ENCODE measurements at regions not wholly inside any gene's neighbourhood (a gene's known extent, or its start where the extent isn't known, plus 50 kb on each side); places are given as distances from the start of the nearest gene placed in this dataset.

DNA sequence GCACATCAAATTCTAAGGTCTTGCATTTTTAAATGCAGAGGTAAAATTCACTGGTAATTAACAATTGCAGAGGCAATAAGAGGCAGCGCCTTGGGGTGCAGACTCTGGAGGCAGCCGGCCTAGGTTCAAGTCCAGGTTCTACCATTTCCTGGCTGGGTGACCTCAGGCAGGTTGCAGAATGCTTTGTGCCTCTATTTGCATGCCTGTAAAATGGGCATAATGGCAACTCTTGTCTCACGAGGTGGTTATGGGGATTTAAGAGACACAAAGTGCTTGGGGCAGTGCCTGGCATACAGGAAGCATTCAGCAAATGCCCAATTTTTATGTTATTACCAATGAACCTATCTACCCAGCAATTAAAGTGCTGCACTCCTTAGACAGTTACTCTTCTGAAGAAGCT lies 180.0 kb upstream of the LHX5 start:
- no peak for DNase-seq

DNA sequence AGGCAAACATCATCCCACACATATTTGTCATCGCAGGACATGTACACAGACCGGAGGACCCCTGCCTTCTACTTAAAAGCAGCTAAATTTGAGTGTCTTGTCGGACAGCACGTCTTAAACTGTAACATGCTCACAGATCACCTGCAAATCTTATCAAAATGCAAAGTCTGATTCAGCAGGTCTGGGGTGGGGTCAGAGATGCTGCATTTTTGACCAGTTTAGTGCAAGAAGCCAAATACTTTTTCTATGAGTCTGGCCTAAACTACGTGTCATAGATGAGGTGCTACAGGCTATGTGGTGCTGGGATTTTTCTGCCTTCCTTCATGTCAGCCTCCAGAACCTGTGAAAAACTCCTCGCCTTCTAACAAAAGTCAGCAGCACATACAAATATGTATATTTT lies 178.8 kb upstream of the LHX5 start:
- DNase-seq: no peak

DNA sequence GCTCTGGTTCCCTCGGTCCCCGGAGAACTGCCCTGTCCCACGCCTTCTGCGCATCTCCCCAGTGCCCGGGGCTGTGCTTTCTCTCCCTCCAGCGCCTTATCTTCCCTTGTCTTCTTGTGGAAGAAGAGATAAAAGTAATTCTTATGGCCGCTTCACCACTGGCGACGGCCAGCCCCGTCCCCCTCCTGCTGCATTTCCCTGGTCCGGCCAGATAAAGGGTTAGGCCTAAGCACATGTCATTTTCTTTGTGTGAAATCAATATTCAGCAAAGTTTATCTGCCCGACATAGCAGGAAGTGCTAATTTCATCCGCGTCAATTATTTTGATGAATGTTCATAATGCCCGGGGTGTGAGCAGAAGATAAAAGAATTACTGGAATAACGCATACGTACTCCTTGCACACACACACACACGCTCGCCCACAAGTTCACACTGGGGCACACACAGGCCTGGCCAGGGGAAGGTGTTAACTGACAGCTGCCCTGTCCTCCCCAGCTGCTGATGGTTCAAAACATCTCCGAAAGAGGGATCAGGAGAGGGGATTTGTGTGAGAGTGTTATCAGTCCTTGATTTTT lies 177.7 kb upstream of the LHX5 start:
- no peak for DNase-seq

DNA sequence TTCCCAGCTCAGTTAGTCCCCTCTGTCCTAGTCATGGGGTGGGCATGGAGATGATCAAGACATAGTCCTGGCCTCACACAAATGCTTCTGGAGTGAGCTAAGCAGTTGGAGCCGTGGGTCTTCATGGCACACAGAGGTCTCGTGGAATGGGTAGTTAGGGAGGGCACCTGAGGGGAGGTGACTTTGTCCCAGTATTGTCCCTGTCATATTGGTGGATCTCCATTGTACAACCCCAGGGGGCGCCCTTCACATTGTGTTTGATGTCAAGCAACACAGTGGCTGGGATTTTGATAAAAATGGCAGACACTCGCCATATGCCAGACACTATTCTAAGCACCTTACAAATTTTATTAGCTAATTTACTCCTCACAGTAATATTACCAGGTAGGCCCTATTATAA lies 175.4 kb upstream of the LHX5 start:
- DNase-seq: no peak

DNA sequence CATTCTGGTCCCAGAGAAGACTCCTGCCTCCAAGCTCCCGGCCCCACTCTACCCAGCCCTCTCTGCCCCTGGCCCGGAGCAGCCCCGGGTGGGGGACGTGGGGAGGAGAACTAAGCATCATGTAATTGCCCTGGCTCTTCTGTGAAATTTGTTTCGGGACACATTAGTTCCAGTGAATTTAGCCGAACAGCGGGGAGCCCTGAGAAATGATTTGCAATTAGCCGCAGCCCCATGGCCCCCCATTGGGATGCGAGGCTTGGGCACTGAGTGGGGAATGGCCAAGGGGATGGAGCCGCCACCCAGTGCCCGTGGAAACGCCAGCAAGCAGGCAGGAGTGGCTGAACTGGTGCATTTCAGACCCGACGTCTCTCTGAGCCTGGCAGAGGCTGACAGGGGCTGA lies 173.9 kb upstream of the LHX5 start:
- no peak for DNase-seq

DNA sequence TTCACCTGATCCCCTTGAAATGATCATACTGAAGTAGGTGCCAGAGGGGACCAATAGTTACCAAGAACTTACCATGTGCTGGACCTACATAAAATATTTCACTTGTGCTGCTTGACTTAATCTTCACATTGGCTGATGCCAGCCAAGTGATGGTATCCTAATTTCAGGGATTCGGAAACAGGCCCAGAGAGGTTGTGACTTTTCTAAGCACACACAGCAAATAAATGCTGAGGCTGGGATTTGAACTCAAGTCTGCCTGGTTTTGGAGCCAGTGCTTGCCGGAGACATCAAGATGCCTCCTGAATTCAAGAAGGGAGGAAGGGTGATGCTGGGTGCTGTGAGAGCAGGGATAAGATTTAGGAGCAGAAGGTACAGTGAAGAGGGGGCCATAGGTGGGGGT lies 173.5 kb upstream of the LHX5 start:
- no peak for DNase-seq

DNA sequence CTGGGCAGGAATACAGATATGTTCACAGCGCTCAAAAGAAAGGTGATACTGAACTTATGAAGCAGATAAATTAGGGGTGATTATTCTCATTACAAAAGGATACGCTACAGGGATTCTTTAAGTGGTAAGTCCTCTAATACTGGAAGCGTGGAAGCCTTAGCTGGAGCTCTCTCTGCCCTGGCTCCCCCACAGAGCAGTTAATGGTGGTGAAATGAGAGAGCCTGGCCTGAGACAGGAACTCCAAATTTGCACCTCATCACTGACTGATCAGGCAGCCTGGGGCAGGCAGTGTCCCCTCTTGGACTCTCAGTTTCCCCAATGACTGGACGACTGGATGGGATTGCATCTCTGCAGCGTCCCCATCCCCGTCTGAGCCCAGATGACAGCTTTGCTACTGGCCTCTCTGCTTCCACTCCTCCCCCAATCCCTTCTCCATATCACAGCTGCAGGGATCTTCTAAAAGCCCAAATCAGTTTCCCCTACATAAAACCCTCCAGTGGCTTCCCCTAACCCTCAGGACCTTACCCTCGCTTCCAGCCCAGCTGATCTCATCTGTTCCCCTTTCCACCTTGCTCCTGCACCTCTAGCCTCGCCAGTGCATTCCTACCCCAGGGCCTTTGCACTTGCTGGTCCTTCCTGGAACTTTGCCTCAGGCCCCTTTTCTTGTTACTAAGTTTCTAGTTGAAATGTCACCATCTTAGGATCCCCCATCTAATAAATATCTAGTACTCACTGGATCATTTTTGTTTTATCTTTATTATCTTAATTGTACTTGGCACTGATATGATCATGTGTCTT lies 171.7 kb upstream of the LHX5 start:
- DNase-seq: no peak

DNA sequence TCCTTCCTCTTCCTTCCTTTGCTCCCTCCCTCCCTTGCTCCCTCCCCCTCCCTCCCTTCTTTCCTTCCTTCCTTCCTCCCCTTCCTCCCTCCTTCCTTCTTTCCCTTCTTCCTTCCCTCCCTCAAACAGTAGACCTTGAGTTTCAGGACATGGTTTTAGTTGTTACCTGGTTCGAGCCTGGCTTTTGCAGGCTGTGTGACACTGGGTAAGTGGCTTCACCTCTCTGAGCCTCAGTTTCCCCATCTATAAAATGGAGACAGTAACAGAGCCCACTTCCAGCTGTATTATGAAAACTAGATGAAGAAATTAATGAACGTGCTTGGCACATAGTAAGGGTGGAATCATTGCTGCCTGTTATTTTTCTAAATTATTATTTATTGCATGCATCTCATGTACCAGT lies 171.0 kb upstream of the LHX5 start:
- DNase-seq: no peak

DNA sequence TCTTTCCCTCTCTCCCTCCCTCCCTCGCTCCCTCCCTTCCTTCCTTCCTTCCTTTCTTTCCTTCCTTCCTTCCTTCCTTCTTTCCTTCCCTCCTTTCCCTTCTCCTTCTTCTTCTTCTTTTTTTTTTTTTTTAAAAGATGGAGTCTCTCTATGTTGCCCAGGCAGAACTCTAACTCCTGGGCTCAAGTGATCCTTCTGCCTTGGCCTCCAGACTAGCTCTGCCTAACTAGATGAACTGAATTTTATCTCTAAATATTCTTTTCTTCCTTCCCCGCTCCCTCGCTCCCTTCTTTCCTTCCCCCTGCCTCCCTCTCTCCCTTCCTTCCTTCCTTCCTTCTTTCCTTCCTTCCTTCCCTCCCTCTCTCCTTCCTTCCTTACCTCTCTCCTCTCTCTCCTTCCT lies 170.5 kb upstream of the LHX5 start:
- no peak for DNase-seq

DNA sequence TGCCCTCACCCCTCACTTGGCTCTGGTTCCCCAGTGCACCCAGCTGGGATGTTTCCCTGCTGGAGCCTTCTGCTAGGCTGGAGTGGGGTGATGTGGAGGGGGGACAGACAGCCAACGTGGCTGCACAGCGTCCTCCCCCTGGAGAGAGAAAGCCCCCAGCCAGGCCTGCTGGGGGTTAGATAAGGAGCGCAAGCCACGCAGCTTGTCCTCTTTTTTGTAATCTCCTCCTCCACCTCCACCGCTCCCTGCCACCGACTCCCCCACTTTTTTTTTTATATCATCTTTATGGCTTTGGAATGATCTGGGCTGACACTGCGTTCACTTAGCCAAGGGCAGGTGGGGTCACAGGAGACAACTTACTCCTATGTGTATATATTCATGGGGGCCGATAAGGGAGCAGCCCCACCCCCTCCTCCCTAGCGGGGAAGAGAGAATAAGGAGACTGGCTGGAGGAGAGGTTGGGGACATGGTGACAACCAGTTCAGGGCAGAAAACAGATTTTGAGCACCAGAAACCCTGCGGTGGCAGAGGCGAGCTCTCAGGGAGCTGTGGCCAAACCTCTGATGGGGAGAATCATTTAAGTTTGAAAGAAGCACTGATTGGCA lies 169.9 kb upstream of the LHX5 start:
- DNase-seq: no peak

DNA sequence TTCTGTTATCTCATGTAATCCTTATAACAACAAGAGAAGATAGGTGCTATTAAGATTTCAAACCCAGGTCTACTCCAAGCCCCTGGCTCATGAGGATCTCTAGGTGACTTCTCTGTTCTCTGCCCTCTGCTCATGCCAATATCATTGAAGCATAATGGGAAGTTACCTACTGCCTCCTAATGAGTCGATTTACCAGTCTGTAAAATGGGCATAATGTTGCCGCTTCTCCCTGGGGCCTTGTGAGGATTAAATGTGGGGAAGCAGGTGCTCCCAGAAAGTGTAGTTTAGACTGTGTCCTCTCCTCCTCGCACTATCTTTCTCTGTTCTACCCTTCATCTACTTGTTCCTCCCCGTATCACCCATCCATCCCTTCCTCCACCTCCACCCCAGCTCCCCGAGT lies 169.2 kb upstream of the LHX5 start:
- no peak for DNase-seq

DNA sequence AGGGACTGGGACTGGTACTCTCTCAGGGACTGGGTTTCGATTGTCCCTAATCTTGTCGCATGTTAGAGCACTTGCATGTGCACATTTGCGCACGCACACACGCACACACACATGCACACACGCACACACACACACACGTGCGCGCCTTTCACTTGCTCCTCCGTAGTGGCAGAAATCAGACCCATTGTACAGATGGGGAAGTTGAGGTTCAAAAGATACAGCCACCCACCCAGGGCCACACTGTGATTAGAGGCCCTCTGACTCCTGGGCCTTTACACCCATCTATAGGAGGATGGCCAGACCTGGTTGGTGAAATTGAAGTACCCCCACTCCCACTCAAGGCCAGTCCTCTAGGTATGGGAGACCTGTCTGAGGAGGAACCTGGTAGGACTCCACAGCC lies 167.8 kb upstream of the LHX5 start:
- no peak for DNase-seq

DNA sequence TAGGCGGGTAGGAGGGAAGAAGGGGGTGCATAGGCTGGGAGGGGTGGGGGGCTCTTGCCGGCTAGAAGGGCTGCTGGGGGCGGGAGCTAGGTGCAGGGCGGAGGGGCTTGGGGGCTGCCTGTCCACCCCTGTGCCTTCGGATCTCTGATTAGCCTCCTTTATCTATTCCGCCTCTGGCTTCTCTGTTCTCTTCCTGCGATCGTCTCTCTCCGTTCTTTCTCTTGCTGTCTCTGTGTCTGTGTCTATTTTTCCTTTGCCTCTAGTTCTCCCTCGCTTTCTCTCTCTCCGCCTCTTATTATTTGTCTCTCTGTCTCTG lies 166.7 kb upstream of the LHX5 start:
- no peak for DNase-seq

DNA sequence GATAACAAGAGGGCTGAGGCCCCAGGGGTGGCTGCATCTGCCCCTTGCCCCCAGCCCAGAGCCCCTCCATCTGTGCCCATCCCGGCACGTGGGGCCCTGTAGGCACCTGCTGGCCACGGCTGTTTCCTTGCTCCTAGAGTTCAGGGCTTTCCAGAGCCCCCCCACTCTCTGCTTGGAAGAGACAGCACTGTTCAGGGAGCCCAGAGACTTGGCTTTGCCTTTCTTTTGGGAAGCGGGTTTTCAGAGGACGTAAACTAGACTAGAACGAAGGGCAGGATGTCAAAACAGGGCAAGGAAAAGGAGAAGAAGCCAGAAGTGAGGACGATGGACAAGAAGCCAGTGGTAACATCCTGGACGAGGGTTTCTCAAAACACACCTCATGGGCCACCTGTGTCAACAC lies 163.3 kb upstream of the LHX5 start:
- no peak for DNase-seq

DNA sequence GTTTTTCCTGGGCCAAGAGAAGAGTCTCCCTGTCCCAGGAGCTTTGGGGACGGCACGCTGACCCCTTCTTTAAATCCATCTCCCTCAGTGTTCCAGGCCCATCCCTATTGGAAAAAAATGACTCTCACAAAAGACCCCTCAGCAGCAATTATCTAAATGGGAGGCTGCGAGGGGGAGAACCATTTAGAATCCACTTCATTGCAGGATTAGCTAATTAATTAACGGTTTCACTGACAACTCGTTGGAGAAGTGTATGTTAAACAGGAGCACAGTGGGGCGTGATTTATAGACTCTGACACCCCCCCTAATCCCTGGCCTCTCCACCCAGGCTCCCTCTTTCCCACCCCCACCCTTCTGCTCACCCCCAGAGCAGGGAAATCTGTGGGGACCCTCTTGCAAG lies 162.8 kb upstream of the LHX5 start:
- no peak for DNase-seq

DNA sequence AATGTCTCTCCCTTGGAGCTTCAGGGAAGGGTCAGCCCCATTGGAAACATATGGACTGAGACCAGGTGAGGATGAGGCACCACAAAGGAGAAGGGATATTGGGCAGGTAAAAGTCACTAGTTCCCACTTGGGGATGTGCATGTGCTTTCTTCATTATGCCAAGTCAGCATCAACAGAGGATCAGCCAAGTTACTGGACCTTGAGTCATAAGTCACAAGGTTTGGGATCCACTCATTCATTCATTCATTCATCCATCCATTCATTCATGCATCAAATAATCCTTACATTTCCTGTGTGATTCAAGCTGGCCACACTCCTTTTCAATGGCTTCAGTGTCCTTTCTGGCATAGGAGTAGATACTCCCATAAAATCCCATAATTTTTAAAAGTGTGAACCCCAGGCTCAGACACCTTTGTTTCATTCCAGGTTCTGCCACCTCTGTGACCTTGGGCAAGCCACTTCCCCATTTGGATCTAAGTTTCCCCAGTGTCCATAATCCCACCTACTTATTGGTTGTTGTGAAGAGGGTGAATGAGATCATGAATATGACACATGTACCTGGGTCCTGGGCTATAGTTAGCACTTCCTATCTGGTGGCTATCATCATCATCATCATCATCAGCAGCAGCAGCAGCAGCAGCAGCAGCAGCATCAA lies 162.1 kb upstream of the LHX5 start:
- no peak for DNase-seq

DNA sequence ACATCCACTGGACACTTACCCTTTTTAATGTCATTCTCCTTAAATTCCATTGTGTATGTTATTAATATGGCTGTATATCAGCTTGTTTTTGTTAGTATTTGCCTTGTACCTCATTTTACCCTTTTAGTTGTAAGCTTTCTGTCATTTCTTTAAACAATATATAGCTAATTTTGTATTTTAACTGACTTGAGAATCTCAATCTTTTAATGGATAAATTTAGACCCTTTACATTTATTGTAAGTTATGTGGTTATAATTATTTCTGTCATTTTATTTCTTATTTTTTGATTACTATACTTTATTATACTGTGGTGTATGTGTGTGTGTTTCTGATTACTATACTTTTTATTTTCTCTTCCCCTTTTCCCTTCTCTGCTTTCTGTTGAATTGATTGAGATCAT lies 159.0 kb upstream of the LHX5 start:
- DNase-seq: no peak

DNA sequence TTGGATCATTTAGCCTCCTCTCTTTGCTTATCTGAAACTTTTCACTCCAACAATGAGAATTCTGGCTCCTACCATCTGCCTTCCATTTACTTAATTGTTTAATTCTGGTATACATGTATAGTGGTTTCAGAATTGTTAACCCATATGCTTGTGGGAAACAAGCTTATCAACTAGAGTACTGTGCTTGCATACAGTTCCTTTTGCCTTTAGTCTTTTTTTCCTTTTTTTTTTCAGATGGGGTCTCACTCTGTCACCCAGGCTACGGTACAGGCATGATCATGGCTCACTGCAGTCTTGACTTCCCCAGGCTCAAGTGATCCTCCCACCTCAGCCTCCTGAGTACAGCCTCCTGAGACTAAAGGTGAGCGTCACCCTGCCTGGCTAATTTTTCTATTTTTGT lies 153.8 kb upstream of the LHX5 start:
- DNase-seq: no peak

DNA sequence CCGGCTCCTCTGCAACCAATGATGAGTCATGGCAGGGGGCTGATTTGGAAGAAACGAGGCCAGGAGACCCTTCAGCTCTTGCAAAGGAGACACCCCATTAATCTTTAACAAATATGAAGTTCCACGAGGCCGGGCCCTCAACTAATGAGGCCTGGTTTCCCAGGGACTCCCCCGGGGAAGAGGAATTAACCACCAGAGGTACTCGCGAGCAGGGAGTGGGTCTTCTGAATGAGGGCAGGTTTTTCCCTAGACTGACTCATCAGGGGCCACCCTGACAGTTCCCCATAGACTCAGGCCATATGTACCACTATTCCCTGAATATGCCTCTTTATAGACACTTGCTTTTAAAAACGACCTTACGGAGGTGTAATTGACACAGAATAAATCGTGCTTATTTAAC lies 150.7 kb upstream of the LHX5 start:
- DNase-seq: no peak

DNA sequence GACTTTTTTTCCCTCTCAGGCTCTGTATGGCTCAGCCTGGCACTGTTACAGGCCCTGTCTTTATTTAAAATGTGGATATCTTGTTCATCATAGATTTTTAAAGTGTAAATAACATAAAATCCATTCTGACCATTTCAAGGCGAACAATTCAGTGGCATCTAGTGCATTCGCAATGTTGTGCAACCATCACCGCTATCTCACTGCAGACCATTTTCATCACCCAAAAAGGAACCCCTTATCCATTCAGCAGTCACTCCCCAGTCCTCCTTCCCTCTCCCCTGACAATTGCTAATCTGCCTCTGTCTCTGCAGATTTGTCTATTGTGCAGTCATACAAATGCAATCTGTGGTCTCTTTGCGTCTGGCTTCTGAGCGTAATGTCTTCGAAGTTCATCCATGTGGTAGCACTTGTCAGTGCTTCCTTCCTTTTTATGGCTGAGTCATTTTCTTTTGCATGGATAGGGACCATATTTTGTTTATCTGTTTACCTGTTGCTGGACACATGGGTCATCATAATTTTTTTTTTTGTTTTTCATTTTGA lies 148.8 kb upstream of the LHX5 start:
- no peak for DNase-seq

DNA sequence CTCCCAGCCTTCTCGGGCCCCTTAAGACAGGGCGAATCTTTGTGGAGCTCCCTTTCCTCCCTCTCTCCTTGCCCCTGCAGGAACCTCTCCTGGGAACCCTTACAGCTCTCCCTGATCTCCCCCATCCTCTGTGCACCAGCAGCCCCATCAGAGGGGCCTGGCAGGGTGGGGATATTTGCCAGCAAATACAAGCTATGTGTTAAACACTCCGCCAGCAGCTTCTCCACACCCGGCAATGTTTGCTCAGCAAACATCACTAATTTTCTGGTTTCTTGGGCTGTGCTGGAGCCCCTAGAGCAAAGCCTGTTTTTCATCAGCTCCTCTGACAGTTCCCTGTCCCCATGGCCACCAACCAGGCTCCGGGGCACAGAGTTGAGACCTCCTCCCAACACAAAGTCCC lies 147.5 kb upstream of the LHX5 start:
- DNase-seq: no peak

DNA sequence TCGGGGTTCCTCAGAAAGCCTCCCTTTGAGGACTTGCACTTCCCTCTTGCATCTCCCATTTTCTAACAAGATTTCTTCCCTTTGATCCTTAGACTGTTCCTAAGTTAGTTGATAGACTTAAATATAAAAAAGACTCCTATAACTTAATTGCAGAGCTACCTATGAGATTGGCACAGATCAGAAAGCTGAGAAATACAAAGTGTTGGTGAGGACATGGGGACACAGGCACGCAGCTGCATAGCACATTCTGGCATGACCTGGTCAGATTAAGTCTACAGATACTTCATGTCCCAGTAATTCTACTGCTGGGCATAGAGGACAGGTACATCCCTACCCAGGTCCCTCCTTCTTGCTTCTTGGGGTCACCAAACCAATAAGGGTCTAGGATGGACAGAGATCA lies 141.7 kb upstream of the LHX5 start:
- no peak for DNase-seq

DNA sequence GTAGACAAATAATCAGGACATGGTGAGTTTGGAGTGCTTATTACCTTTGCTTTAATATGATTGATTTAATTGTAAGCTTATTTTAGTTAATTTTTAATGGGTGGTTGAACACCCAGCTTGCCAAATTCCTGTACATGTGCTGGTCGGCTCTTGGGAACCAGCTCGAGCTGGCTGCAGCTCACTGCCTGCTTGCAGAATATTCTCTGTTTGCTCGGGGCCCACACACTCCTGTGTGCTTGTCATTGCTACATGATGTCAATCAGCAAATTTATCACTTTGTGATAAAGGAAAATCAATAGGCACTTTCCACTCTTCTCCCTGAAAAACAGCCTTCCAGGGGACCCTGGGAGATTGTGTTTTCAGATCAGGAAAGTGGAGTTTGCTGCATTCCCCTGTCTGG lies 141.1 kb upstream of the LHX5 start:
- DNase-seq: no peak

Measured in hindlimb muscle (tissue), 1 donor.